Hematopoietic multipotent progenitor cell (in vitro differentiated cells): ENCODE measurements at regions not wholly inside any gene's neighbourhood (a gene's known extent, or its start where the extent isn't known, plus 50 kb on each side); places are given as distances from the start of the nearest gene placed in this dataset.

Source experiments
- DNase-seq, 3 donors: peaks; one replicate each; pipeline ENCODE4 v3.0.0-alpha.2; 2011 to 2015; ENCODE audit warnings: low read depth in 2 of 3, low spot score in 2 of 3

DNA sequence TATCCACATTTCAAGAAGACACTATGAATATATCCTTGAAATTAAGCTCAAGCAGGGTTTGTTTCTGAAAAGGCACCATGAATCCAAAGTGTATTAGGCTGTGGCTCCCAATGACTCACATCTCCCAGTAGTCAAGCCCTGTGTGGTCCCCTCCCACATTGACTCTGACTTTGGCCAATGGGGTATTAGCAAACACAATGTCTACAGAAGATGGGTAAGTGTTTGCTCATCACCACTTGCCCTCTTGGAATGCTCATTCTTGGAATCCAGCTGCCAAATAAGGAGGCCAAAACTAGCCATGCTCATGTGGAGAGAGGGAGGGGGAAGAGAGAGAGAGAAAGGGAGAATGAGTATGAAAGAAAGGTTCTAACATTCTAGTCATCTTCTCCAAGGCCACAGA, 490.0 kb downstream of the TXNL1 start:
- no peak for DNase-seq

DNA sequence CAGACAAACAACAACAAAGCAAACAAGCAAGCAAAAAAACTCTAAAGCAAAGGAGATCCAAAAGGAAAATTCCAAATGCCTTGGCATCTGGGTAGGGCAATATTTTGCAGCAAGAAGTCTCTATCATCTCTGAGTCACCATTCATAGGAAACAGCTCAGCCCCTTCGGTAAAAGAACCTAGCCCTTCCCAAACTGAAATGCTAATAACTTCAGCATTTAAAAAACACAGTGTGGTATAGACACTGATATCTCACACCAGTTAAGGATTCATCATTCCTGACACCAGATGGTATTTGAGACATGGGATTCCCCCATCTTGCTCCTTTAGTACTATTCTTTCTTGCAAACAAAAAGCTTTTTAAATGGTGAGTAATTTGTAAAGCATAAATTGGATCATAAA, 491.8 kb downstream of the TXNL1 start:
- DNase-seq: no peak

DNA sequence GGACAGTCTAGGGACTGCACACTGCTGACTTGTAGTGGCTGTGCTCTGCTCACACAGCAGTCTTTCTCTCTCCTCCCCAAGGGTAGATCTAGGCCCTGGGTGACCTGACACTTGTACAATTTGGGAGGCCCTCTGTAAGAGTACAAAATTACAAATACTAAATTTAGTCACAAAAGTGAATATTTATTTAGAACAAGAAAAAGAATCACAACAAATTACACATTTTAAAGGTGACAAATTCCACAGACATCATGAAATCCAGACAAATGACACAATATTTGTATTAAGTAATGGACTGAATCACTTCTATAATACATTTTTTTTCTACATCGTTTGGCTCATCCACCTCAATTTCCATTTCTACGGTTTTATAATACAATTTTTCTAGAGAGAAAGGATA, 496.4 kb downstream of the TXNL1 start:
- no peak for DNase-seq

DNA sequence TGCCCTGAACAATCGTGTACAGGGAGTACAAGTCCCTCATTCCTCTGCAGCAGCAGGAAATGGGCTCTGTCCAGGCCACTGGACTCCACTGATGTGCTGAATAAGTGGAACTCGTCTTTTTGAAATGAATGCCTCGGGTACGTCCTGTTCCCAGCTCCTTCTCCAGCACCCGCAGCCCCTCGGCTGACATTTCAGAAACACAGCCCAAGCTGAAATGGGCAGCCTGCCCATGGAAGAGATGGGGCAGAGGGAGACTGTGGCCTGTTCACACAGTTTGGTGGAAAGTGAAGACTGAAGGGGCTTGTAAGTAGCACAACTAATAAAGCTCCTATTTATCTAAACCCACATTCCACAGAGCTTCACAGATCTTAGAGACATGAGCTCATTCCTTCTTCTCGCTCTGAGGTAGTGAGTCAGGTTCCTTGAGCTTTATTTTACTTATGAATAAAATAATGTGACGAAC, 498.6 kb downstream of the TXNL1 start:
- no peak for DNase-seq

DNA sequence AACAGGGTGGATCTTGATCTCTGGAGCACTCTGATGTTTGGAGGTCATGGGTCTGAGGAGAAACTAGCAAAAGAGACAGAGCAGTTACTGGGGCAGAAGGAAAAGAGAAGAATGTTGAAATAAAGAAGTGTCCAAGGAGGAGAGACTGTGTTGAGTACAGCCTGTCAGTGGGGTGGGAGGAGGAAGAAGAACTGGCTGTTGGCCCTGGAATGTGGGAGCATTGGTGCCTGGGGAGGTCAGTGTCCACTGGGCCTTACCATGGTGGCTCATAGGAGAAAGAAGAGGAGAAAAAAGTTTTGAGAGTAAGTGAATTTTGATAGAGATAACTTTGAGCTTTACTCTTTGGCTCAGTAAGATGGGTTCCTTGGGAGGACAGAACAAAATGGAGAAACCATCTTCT, 499.0 kb downstream of the TXNL1 start:
- no peak for DNase-seq

DNA sequence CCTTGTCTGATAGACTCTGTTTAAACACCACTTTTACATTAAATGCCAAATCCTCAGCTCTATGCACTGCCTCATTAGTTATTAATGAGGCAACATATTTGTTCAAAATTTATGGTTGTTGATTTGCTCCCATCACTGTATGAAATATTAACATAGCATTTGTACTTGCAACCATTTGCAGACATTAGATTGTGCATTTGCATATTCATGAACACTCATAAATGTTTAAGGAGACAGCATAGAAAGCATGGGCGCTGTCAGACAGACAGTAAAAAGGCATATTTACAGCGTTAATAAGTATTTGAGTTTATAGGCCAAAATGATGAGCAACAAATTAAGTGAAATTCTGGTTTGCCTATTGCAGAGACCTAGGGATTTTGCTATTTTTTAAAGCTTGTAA, 502.3 kb downstream of the TXNL1 start:
- no peak for DNase-seq

DNA sequence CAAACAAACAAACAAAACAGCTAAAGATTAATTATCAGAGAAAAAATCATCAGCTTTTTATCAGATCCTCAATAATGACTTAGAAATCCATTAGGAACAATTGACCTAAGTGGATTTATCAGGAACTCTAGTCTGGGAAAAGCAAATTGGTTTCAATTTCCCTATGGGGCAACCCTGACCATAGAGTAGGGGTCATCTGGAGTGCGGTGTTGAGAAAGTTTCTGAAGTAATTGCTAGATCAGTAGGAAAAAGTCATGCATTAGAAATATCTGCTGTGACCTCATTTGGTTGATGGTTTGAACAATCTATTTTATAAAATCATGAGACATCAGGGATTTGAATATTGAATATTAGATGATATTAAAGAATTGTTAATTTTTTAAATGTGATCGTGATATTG, 507.9 kb downstream of the TXNL1 start:
- DNase-seq: no peak

DNA sequence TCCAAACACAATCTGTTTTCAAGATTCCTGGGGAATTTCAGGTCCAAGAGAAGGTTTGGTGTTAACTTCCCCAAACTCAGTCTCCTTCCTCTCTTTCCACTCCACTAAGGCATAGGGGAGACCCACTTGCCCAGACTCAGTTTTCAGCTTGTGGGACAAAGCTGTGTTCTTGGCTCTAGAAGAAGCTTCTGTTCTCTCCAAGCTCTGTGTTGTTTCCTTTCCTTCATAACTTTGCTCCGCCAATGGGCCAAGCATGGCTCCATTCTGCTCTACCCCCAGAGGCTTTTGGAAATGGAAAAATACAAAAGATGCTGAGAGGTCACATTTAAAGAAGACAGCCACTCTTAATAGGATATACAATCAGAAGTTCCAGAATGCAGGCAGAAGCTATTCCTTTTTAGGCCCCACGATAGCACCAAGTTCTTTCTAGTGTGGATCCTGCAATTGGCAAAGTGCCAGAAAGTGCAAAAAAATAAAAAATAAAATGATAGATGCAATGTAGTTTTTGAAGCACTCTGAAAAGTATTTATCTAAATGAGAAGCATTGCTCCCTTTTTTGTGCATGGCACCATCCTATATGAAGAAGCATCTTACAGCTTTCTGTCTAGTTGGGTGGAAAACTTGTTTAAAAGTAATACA, 510.1 kb downstream of the TXNL1 start:
- DNase-seq: no peak

DNA sequence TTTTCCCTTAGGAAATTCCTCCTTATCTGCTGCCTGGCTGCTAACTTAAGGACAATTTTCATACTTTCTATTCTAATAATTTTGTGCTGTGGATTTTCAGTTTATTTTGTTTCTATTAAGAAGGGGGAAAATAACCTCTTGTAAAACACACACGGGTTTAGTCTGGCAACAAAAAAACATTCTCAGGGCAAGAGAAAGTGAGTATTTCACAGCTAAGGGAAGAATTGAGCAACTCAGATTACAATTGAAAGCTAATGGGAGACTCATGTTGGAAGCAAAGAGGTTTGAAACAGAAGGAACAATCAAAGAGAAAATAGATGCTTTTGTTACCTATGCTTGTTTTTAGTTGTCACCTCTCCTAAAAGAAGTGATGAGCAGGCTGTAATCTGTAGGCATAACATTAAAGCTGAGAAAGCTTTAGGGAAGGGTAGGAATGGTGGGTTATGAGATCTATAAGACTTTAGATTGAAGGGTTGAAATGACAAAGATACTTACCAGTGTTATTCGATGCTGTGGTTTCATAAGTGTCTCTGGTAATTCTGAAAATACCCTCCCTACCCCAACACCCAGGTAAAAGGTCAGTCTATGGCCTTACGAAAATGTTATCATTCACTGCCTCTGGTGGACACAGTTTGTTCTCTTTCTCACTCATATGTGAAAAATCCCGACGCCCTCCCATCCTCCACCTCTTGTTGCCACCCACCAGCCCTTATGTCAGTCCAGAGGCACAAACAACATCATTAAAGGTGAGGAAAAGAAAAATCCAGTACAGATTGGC, 510.9 kb downstream of the TXNL1 start:
- DNase-seq: no peak

DNA sequence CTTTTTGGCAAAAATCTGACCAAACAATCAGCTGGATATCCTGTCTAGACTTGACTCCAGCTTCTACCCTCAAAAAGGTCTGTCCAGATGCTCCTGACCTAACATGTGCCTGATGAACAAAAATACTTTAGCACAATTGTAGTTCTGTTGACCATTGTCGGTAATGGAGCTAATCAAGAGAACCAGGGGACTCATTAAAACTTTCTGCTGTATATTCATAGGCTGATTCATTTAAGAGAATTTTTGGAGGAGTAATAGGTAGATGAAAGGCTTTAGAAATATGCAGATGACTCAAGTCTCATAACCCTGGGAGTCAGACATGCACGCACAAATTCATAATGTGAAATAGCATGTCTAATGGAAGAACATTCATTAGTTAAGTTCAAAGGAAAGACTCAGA, 514.2 kb downstream of the TXNL1 start:
- no peak for DNase-seq

DNA sequence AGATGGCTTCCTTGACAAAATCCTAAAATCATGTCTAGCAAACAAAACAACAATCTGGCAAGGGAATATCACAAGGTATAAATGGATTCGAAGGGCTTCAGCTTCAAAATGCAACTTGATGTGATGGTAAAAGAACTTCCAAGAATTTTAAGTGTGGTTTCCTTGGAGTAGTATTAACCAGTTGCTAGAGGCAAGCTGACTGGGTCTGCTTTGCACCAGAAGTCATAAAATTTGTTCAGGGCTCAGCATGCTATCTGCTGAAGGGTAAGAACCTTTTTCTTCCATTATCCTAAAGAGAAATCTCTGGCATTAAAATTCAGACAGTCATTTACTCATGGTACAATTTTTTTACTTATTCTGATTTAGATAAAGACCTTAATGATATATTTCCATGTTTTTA, 516.7 kb downstream of the TXNL1 start:
- DNase-seq: no peak

DNA sequence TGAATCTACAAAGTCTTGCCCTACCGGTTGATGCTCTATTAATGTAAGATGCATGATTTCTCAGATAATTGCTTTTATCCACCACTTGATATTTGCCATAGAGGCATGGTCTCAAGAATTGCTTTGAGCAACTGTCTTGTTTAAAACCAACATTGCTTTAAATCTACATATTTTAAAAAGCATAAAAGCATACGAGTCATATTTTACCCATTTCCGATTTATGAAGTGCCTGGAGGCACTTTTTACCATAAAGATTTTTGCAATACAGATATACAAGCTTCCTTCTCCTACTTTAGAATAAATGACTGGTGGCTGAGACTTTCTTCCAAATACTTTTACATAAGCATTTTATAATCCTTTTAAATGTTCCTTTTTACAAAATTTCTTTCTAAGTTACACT, 517.6 kb downstream of the TXNL1 start:
- DNase-seq: no peak

DNA sequence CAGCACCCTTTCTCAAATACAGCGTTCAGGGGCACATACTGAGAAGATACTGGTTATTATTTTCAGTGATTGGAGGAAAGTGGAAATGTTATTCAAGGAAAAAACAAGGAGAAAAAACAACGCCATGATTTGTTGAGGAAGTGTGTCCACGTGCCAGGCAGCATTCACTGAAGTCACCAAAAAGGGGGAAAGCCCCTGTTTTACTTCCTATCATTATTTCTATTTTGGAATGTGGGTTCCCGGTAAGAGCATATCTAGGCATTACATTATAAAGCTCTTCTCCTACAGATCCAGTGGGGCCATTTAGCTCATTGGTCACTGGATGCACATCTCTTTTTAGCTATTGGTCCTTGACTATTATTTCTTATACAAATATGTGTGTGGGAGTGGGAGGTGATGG, 518.7 kb downstream of the TXNL1 start:
- no peak for DNase-seq

DNA sequence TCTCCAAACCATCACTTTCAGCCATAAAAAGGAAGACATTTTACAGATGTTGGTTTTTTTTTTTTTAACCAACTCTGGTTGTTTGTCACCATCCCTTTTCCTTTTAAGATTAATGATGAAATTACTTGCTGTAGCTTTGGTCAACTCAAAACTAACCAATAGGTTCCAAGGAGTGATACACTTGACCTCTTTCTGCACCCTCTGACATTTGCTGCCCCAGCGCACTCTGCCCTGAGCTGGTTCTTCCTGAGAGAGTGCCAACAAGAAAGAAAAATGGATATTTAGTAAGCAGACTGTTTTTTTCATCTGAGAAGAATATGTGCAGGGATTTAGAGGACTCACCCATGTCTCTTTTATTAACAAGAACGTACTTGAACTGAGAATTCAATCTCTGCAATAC, 520.0 kb downstream of the TXNL1 start:
- DNase-seq: no peak

DNA sequence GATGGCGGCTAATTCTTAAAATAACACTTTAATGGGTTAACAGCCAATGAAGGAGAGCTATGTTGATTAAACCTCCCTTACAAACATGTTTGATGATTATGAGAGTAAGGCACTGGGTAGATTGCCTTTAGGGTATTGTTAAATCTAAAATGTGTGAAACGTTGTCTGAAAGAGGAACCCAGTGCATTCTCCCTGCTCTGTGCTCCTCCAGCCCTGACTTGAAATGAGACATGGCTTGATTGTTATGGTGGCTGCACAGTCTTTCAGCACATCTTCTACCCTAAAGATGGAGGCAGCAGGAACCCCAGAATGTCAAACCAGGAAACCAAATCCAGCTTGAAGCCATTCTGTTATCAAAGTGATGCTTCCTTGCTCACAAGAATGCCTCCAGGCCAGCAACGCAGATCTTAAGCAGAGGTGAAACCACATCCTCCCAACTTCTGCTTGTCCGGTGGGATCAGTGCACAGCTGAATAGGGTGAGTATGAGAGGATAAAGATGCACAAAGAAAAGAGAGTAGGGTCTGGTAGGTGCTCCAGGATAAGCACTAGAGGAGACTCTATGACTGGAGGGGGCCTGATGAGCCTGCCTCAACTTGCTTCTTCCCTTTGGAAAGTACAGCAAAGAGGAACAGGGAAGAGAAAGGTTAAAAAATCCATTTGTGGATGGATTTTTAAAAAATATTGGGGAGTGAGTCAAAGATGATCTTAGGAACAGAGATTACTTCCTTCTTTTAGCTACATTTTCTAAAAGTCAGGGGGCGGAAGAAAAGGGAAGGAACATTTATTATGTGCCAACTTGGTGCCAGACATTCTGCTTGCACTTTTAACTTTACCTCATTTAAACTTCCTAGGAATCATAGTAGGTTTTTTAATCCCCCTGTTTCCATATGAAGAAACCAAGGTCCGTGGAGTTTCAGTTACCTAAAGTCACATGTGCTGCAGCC, 523.0 kb downstream of the TXNL1 start:
- DNase-seq: peak in 1 of 3 donors; percentile 37

DNA sequence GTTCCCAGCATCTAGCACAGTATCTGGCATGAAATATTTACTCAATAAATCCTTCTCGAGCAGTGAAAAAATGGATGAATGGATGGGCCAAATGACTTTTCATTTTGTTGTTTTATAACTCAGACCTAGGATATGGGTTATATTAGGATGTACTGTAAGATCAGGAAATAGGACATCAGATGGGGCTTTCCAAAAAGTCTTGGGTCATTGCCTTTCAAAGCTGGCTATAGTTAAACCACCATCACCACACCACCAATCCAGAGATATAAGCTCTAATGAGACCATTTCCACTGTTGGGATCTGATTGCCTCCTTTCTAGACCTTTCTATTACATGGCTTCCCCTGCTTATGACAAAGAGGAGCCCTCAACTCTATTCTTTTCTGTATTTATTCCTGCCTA, 525.0 kb upstream of the TCF4 start:
- DNase-seq: no peak

DNA sequence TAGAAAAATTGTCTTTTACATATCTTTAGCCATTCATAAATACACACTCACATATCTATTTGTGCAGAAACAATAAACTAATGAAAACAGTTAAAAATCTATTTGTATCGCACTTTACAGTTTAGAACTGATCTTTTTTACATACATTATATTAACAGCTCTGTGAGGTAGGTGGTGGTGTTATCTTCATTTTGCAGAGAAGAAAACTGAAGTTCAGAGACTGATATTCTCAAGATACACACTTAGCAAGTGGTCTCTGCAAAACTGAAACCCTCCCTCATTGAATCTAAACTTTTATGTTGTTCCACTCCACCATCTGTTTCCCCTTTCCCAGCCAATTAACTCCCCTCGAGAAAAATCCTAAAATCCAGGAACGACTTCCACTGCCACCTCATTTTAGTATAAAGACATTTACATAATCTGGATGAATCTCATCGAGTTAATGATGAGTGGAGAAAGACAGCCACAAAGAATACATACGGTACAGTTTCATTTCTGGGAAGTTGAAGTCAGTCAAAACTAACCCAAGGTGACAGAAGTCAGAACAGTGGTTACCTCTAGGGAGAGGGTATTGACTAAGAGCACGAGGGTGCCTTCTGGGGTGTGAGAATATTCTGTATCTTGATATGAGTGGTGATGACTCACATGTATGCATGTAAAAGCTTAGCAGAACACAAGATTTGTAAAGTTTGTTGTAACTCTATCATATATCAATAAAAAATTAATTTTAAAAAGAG, 524.2 kb upstream of the TCF4 start:
- DNase-seq: peak in 2 of 3 donors; percentile 9 to 14

DNA sequence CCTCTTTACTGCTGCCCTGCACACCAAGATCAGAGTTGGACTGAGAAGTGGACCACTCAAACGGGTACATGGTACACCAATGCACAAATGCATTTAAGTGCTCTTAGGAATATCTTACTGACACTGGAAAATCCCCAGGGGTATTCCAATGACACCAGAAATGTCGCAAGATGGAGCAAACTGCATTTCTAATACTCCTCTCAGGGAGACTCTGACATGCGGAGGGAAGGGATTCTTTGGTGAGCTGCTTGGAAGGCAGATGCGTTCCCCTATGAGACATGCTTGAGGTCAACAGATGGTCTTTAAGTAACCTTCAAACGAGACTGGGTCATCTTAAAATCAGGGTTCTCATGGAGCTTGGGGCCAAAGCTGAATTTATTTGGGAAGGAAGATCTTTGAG, 521.8 kb upstream of the TCF4 start:
- no peak for DNase-seq

DNA sequence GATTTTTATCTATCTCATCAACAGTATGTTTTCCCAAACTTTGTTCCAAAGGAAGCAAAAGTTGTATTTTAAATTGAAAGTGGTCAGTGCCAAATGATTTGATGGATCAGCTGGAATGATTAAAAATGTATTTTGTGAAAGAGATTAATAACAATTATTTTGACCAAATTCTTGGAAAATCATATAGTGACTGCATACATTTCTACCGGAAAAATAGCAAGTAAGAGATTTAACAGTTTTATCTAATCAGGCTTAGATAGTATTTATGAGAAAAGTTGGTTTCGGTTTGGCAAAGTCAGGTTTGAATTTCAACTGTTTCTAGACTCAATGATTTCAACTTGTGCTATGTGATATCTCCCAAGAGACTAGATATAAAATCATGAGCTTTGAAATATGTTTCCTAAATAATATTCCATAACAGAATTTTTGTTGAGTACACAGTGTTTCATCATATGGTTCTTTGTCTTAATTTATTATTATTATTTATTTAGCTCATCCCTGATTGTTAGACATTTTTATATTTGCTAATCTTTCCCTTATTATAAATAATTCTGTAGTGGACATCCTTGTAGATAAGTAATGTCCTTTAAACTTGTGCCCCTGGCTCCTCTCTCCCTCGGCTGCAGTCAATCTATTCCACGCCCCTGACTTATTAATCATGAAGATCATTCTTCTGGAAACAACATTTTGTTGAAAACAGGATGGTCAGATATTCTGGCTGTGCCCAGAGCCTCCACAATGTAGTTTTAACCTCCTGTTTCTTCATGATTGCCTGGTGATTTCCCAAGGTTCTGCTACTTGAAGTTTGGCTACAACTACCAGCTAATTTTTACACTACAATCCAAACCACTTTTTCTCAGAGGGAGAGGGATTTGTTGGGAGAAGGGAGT, 520.7 kb upstream of the TCF4 start:
- no peak for DNase-seq
